ENCODE measurements at regions not wholly inside any gene's neighbourhood (a gene's known extent, or its start where the extent isn't known, plus 50 kb on each side); places are given as distances from the start of the nearest gene placed in this dataset.
"Not testable (repeated sequence)": the region's sequence is repeated elsewhere in the genome, so short reads cannot be mapped to it uniquely, and the experiment has no call there.

DNA sequence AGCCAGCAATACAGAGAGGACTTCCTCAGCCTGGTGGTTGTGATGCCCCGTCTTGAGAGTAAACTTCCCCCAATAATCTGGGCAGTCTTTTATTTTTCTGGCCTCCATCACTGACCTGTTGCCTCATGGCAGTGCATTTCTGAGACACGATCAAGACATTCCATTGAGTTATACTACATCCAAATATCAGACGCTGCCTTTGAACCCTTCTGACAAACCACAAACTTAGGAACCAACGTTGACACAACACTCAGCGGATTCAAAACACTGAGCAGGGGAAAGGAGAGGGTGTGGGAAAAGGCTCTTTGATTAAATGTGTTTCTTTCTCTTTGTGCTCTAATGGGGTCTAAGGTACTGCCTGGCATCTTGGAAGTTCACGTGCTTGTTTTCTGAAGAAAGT, 100.7 kb upstream of the TBX5 start:
- H3K27ac ChIP-seq (ENCODE audit: low read length) = no peak overlapping the region
- no peak overlapping the region for H3K4me3 ChIP-seq (ENCODE audit: low read length in 2 of 2)
- no peak overlapping the region for H3K9ac ChIP-seq (ENCODE audit: low read length in 2 of 2)
- no peaks in the 10 kb centered on the region for H3K36me3 ChIP-seq (ENCODE audit: control insufficient read depth in 2 of 2, insufficient read depth in 2 of 2, low read length in 2 of 2)
- no peaks in the 10 kb centered on the region for H3K4me1 ChIP-seq (ENCODE audit: control insufficient read depth, insufficient read depth, low read length)
- H3K27me3 ChIP-seq (ENCODE audit: control insufficient read depth in 1 of 2, insufficient read depth in 2 of 2, low read length in 2 of 2) = peaks cover 7 to 18% of the 10 kb centered on the region in 2 donors
- no peaks in the 10 kb centered on the region for H3K9me3 ChIP-seq (ENCODE audit: control insufficient read depth in 2 of 2, low read length in 2 of 2)

DNA sequence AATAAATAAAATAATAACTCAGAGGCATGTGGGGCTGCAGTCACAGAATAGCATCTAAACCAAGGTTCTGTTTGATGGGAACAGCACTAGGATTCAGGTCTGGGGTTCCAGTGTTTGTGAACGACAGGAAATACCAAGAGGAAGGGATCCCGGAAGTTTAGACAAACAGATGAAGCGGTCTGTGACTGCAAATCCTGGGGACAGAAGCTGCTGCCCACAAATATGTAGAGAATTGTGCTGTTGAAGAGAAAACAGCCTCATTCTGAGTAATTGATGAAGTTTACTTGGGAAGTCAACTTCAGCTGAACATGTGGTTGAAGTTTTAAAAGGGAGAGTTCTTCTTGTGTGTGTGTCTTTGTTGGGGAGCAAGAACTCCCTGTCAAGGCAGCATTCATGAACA, 98.4 kb upstream of the TBX5 start:
- Histone ChIP-seq H3K36me3 (ENCODE audit: control insufficient read depth in 2 of 2, insufficient read depth in 2 of 2, low read length in 2 of 2) (no peaks in the 10 kb centered on the region), H3K4me3 (ENCODE audit: low read length in 2 of 2) (no peak overlapping the region), H3K27ac (ENCODE audit: low read length) (no peak overlapping the region), H3K9ac (ENCODE audit: low read length in 2 of 2) (no peak overlapping the region), H3K4me1 (ENCODE audit: control insufficient read depth, insufficient read depth, low read length) (no peaks in the 10 kb centered on the region), H3K9me3 (ENCODE audit: control insufficient read depth in 2 of 2, low read length in 2 of 2) (no peaks in the 10 kb centered on the region), H3K27me3 (ENCODE audit: control insufficient read depth in 1 of 2, insufficient read depth in 2 of 2, low read length in 2 of 2) (peaks cover 13 to 22% of the 10 kb centered on the region in 2 donors)

DNA sequence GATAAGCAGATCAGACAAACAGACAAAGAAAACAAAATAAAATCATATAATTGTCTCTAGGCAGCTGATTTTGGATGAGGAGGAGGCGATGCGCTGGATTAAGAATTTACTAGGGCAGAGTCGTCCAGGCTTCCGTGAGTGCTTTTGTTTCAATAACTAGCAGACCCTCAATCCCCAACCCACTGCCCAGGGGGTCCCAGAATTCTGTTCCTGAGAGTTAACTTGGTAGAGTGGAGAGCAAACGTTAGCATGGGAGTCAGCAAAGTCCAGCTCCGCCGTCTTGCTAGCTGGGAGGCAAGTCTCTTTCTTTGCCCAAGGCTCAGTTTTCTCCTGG, 95.5 kb upstream of the TBX5 start:
- H3K27me3 ChIP-seq (ENCODE audit: control insufficient read depth in 1 of 2, insufficient read depth in 2 of 2, low read length in 2 of 2) = peaks cover 13 to 34% of the 10 kb centered on the region in 2 donors
- H3K4me1 ChIP-seq (ENCODE audit: control insufficient read depth, insufficient read depth, low read length) = no peaks in the 10 kb centered on the region
- H3K4me3 ChIP-seq (ENCODE audit: low read length in 2 of 2) = no peak overlapping the region
- H3K9ac ChIP-seq (ENCODE audit: low read length in 2 of 2) = no peak overlapping the region
- no peak overlapping the region for H3K27ac ChIP-seq (ENCODE audit: low read length)
- H3K36me3 ChIP-seq (ENCODE audit: control insufficient read depth in 2 of 2, insufficient read depth in 2 of 2, low read length in 2 of 2) = no peaks in the 10 kb centered on the region
- no peaks in the 10 kb centered on the region for H3K9me3 ChIP-seq (ENCODE audit: control insufficient read depth in 2 of 2, low read length in 2 of 2)

DNA sequence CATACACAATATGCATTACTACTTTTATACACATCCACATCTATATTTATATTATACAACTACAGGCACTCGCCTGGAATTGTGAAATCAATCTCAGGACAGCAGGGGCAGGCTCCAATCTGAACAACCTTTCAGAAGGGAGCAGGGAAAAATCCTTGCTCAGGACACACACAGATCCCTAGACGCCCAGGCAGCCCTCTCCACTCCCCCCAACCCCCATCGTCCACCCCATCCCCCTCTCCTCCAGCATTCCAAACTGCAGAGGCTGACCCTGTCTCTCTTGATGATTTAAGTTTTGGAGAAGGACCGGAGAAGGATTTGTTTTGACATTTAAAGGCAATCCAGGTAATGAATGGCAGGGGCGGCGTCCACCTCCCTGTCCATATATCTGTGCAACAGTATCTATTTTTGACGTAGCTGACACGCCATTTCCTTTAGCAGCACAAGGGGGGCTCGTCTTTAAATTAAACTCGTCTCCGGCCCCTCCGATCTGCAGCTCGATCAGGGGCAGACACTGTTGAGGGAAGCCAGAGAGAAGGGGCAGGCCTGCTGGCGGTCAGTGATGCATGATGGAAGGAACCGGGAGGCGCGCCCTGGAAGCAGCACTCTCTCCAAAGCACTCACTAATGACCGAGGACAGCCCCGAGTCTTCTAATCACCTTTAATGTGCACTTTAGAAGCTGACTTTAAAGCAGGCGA, 95.0 kb upstream of the TBX5 start:
- Histone ChIP-seq H3K4me3 (ENCODE audit: low read length in 2 of 2) (no peak overlapping the region), H3K4me1 (ENCODE audit: control insufficient read depth, insufficient read depth, low read length) (no peaks in the 10 kb centered on the region), H3K36me3 (ENCODE audit: control insufficient read depth in 2 of 2, insufficient read depth in 2 of 2, low read length in 2 of 2) (no peaks in the 10 kb centered on the region), H3K27ac (ENCODE audit: low read length) (no peak overlapping the region), H3K9me3 (ENCODE audit: control insufficient read depth in 2 of 2, low read length in 2 of 2) (no peaks in the 10 kb centered on the region), H3K9ac (ENCODE audit: low read length in 2 of 2) (no peak overlapping the region), H3K27me3 (ENCODE audit: control insufficient read depth in 1 of 2, insufficient read depth in 2 of 2, low read length in 2 of 2) (peaks cover 9 to 34% of the 10 kb centered on the region in 2 donors)

DNA sequence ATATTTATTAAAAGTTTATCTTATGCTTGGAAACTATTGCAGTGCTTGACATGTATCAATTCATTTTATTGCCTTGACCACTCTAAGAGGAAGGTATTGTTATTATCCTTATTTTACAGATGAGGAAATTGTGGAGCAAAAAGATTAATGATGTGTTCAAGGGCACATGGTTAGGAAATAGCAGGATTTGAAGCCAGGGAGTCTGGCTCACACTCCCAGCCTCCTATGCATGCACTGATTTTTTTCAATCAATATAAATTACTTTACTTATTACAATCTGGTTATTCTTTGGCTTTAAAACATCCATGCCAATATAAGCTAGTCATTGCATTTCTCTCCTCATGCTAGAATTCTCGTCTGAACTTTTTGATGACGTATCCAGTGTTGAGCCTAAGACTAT, 94.2 kb upstream of the TBX5 start:
- Histone ChIP-seq H3K36me3 (ENCODE audit: control insufficient read depth in 2 of 2, insufficient read depth in 2 of 2, low read length in 2 of 2) (no peaks in the 10 kb centered on the region), H3K9me3 (ENCODE audit: control insufficient read depth in 2 of 2, low read length in 2 of 2) (no peaks in the 10 kb centered on the region), H3K4me1 (ENCODE audit: control insufficient read depth, insufficient read depth, low read length) (no peaks in the 10 kb centered on the region), H3K27ac (ENCODE audit: low read length) (no peak overlapping the region), H3K27me3 (ENCODE audit: control insufficient read depth in 1 of 2, insufficient read depth in 2 of 2, low read length in 2 of 2) (peaks cover 6 to 31% of the 10 kb centered on the region in 2 donors), H3K4me3 (ENCODE audit: low read length in 2 of 2) (no peak overlapping the region), H3K9ac (ENCODE audit: low read length in 2 of 2) (no peak overlapping the region)

DNA sequence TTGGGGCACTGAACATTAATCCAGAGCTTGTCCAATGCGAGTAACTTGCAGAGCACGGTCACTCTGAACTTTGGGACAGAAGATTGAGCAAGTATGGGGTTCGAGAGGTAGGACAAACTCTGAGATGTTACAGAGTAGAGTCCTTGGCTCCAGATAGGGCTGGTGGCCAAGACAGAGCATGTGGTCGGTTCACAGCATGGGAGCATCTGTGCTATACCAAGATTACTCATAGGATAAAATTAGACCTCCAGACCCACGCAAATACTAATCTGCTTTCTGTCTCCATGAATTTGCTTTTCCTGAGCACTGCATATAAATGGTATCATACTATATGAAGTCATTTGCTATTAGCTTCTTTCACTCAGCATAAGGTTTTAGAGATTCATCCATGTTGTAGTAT, 93.4 kb upstream of the TBX5 start:
- peaks cover 8 to 26% of the 10 kb centered on the region in 2 donors for H3K27me3 ChIP-seq (ENCODE audit: control insufficient read depth in 1 of 2, insufficient read depth in 2 of 2, low read length in 2 of 2)
- no peak overlapping the region for H3K4me3 ChIP-seq (ENCODE audit: low read length in 2 of 2)

DNA sequence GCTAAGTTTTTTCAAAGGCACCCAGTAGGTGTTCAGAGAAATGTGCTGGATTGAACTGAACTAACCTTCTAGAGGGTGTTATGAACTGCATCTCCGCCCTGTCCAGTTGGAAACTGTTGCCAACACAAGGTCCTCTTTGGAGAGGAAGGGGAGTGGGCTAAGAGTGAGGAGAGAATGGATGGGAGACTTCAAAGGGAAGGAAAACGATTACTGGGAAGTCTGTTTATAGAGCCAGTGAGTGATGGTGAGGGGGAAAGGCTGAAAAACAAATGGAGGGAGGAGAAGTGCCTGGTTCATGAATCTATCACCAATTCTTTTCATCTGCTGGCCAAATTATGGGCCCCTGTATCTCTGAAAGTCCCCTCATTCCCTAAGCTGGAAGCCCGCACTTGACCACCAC, 86.0 kb upstream of the TBX5 start:
- Histone ChIP-seq H3K9me3 (ENCODE audit: control insufficient read depth in 2 of 2, low read length in 2 of 2) (no peaks in the 10 kb centered on the region), H3K27me3 (ENCODE audit: control insufficient read depth in 1 of 2, insufficient read depth in 2 of 2, low read length in 2 of 2) (peaks cover 10% of the 10 kb centered on the region in 2 donors), H3K9ac (ENCODE audit: low read length in 2 of 2) (no peak overlapping the region), H3K36me3 (ENCODE audit: control insufficient read depth in 2 of 2, insufficient read depth in 2 of 2, low read length in 2 of 2) (no peaks in the 10 kb centered on the region), H3K4me3 (ENCODE audit: low read length in 2 of 2) (no peak overlapping the region), H3K4me1 (ENCODE audit: control insufficient read depth, insufficient read depth, low read length) (no peaks in the 10 kb centered on the region), H3K27ac (ENCODE audit: low read length) (no peak overlapping the region)

More for the DNA sequence above, 93.4 kb upstream of the TBX5 start:
- Histone ChIP-seq H3K9ac (ENCODE audit: low read length in 2 of 2) (no peak overlapping the region), H3K36me3 (ENCODE audit: control insufficient read depth in 2 of 2, insufficient read depth in 2 of 2, low read length in 2 of 2) (no peaks in the 10 kb centered on the region), H3K9me3 (ENCODE audit: control insufficient read depth in 2 of 2, low read length in 2 of 2) (no peaks in the 10 kb centered on the region), H3K27ac (ENCODE audit: low read length) (no peak overlapping the region), H3K4me1 (ENCODE audit: control insufficient read depth, insufficient read depth, low read length) (no peaks in the 10 kb centered on the region)

DNA sequence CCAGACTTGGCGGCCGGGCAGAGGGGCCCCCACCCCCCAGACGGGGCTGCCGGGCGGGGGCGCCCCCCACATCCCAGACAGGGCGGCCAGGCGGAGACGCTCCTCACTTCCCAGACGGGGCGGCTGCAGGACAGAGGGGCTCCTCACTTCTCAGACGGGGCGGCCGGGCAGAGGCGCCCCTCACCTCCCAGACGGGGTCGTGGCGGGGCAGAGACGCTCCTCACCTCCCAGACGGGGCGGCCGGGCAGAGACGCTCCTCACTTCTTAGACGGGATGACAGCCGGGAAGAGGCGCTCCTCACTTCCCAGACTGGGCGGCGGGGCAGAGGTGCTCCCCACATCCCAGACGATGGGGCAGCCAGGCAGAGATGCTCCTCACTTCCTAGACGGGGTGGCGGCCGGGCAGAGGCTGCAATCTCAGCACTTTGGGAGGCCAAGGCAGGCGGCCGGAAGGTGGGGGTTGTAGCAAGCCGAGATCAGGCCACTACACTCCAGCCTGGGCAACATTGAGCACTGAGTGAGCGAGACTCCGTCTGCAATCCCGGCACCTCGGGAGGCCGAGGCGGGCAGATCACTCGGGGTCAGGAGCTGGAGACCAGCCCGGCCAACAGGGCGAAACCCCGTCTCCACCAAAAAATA, 79.0 kb upstream of the TBX5 start:
- not testable (repeated sequence) for H3K36me3 ChIP-seq (ENCODE audit: control insufficient read depth in 2 of 2, insufficient read depth in 2 of 2, low read length in 2 of 2); H3K27ac ChIP-seq (ENCODE audit: low read length); H3K4me1 ChIP-seq (ENCODE audit: control insufficient read depth, insufficient read depth, low read length); H3K4me3 ChIP-seq (ENCODE audit: low read length in 2 of 2); H3K9me3 ChIP-seq (ENCODE audit: control insufficient read depth in 2 of 2, low read length in 2 of 2); H3K9ac ChIP-seq (ENCODE audit: low read length in 2 of 2)
- peaks cover 18 to 27% of the 10 kb centered on the region in 2 donors for H3K27me3 ChIP-seq (ENCODE audit: control insufficient read depth in 1 of 2, insufficient read depth in 2 of 2, low read length in 2 of 2)

DNA sequence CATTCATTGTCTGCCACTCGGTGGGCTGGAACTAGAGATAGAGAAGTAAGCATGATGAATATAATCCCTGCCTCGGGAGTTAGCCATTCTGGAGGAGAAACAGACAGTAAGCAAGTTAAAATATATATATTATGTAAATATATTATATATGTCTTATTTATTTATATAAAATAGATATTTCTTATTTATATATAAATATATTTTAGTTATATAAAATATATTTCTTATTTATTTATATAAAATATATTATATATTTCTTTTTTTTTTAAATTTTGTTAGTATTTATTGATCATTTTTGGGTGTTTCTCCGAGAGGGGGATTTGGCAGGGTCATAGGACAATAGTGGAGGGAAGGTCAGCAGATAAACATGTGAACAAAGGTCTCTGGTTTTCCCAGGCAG, 78.1 kb upstream of the TBX5 start:
- Histone ChIP-seq H3K4me1 (ENCODE audit: control insufficient read depth, insufficient read depth, low read length) (peaks cover 10% of the 10 kb centered on the region), H3K36me3 (ENCODE audit: control insufficient read depth in 2 of 2, insufficient read depth in 2 of 2, low read length in 2 of 2) (no peaks in the 10 kb centered on the region), H3K4me3 (ENCODE audit: low read length in 2 of 2) (no peak overlapping the region), H3K27me3 (ENCODE audit: control insufficient read depth in 1 of 2, insufficient read depth in 2 of 2, low read length in 2 of 2) (peaks cover 28 to 37% of the 10 kb centered on the region in 2 donors), H3K9me3 (ENCODE audit: control insufficient read depth in 2 of 2, low read length in 2 of 2) (peaks cover 3 to 6% of the 10 kb centered on the region in 2 donors), H3K9ac (ENCODE audit: low read length in 2 of 2) (no peak overlapping the region), H3K27ac (ENCODE audit: low read length) (no peak overlapping the region)

DNA sequence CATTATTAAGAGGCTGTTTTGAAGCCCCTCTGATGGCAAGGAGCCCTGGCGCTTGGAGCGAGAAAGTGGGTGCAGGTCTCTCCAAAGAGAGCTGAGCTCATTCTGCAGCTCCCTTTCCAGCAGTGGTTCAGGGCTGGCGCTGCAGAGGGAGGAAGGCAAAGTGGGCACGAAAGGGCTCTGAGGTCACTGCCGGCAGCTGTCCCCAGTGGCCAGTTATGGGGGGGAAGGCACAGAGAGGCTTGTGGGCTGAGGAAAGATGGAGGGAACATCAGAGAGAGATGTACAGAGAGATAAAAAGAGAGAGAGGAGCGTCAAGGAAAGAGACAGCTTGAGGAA, 75.2 kb upstream of the TBX5 start:
- Histone ChIP-seq H3K4me1 (ENCODE audit: control insufficient read depth, insufficient read depth, low read length) (peaks cover 10% of the 10 kb centered on the region), H3K27me3 (ENCODE audit: control insufficient read depth in 1 of 2, insufficient read depth in 2 of 2, low read length in 2 of 2) (peaks cover 45 to 52% of the 10 kb centered on the region in 2 donors), H3K27ac (ENCODE audit: low read length) (no peak overlapping the region), H3K36me3 (ENCODE audit: control insufficient read depth in 2 of 2, insufficient read depth in 2 of 2, low read length in 2 of 2) (no peaks in the 10 kb centered on the region), H3K9ac (ENCODE audit: low read length in 2 of 2) (no peak overlapping the region), H3K4me3 (ENCODE audit: low read length in 2 of 2) (no peak overlapping the region), H3K9me3 (ENCODE audit: control insufficient read depth in 2 of 2, low read length in 2 of 2) (peaks cover 2 to 4% of the 10 kb centered on the region in 2 donors)
